ENCODE measurements at regions not wholly inside any gene's neighbourhood (a gene's known extent, or its start where the extent isn't known, plus 50 kb on each side); places are given as distances from the start of the nearest gene placed in this dataset.

DNA sequence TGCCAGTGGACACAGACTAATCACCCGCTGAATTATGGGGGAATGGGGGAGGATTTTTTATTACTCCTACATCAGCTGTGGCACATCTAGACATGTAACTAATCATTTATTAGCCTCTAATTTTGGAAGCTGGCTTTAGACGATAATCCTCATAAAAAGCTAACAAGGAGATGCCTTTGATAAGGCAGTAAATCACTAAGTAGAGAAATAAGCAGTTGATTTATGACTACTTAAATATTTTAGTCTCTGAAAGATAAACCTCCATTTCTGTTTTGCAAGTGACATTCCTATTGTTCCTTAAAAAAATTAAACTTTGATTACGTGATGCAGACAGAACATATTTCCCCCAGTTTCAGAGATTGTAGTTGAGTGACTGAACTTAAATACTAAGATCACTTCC, 206.4 kb upstream of the CDKN2B start:
- TF ChIP-seq RCOR1 (IDR thresholded peaks at IDR 0.05; ENCODE audit: low read depth, low read length) (no peak), ZFP36 (IDR thresholded peaks at IDR 0.05; ENCODE audit: borderline replicate concordance, partially characterized antibody) (no peak), CHD4 (IDR thresholded peaks at IDR 0.05; ENCODE audit: borderline replicate concordance) (no peak), POLR2A (IDR thresholded peaks at IDR 0.05; ENCODE audit: low read length) (no peak), ZNF302 (CRISPR knock-in tag; IDR thresholded peaks at IDR 0.05) (no peak), MAZ (IDR thresholded peaks at IDR 0.05; ENCODE audit: borderline replicate concordance, low read depth, low read length) (no peak), RAD21 (conservative IDR thresholded peaks at IDR 0.05 in 1 of 2, IDR thresholded peaks at IDR 0.05 in 1 of 2) (no peak), SREBF2 (IDR thresholded peaks at IDR 0.05) (no peak), RFX5 (IDR thresholded peaks at IDR 0.05) (no peak), KDM5A (IDR thresholded peaks at IDR 0.05) (no peak)
- TF ChIP-seq, protein P1, sequence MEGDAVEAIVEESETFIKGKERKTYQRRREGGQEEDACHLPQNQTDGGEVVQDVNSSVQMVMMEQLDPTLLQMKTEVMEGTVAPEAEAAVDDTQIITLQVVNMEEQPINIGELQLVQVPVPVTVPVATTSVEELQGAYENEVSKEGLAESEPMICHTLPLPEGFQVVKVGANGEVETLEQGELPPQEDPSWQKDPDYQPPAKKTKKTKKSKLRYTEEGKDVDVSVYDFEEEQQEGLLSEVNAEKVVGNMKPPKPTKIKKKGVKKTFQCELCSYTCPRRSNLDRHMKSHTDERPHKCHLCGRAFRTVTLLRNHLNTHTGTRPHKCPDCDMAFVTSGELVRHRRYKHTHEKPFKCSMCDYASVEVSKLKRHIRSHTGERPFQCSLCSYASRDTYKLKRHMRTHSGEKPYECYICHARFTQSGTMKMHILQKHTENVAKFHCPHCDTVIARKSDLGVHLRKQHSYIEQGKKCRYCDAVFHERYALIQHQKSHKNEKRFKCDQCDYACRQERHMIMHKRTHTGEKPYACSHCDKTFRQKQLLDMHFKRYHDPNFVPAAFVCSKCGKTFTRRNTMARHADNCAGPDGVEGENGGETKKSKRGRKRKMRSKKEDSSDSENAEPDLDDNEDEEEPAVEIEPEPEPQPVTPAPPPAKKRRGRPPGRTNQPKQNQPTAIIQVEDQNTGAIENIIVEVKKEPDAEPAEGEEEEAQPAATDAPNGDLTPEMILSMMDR (IDR thresholded peaks at IDR 0.05), result no peak
- TF ChIP-seq, protein P2, sequence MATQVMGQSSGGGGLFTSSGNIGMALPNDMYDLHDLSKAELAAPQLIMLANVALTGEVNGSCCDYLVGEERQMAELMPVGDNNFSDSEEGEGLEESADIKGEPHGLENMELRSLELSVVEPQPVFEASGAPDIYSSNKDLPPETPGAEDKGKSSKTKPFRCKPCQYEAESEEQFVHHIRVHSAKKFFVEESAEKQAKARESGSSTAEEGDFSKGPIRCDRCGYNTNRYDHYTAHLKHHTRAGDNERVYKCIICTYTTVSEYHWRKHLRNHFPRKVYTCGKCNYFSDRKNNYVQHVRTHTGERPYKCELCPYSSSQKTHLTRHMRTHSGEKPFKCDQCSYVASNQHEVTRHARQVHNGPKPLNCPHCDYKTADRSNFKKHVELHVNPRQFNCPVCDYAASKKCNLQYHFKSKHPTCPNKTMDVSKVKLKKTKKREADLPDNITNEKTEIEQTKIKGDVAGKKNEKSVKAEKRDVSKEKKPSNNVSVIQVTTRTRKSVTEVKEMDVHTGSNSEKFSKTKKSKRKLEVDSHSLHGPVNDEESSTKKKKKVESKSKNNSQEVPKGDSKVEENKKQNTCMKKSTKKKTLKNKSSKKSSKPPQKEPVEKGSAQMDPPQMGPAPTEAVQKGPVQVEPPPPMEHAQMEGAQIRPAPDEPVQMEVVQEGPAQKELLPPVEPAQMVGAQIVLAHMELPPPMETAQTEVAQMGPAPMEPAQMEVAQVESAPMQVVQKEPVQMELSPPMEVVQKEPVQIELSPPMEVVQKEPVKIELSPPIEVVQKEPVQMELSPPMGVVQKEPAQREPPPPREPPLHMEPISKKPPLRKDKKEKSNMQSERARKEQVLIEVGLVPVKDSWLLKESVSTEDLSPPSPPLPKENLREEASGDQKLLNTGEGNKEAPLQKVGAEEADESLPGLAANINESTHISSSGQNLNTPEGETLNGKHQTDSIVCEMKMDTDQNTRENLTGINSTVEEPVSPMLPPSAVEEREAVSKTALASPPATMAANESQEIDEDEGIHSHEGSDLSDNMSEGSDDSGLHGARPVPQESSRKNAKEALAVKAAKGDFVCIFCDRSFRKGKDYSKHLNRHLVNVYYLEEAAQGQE (IDR thresholded peaks at IDR 0.05), result no peak
- TF ChIP-seq, protein P3, sequence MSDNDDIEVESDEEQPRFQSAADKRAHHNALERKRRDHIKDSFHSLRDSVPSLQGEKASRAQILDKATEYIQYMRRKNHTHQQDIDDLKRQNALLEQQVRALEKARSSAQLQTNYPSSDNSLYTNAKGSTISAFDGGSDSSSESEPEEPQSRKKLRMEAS (IDR thresholded peaks at IDR 0.05), result no peak

Data from A549 (cell line).